ENCODE measurements at regions not wholly inside any gene's neighbourhood (a gene's known extent, or its start where the extent isn't known, plus 50 kb on each side); places are given as distances from the start of the nearest gene placed in this dataset.

DNA sequence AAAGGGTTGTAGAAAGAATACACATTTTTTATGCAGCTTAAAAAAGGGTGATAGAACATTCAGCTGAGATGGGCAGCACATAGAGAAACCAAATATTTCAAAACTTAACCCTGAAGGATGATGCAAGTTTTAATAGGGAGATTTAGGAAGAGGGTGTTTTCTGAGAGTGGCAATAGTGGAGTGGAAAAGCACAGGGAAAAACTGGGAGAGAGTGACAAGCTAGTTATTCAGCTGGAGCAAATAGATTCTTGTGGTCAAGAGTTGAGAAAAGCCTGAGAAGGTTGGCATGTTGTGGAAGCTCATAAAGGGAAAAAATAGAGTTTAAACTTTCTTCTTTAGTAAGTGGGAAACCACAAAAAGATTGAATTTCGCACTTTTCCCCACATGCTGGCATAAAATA, 359.6 kb upstream of the PITX2 start:
- TF ChIP-seq POLR2A (IDR thresholded peaks at IDR 0.05; ENCODE audit: low read length): no peak
- TF ChIP-seq GATA1 (IDR thresholded peaks at IDR 0.05; ENCODE audit: low read depth, low read length): no peak
